HepG2 (cell line): ENCODE measurements at regions not wholly inside any gene's neighbourhood (a gene's known extent, or its start where the extent isn't known, plus 50 kb on each side); places are given as distances from the start of the nearest gene placed in this dataset.

Experiments
- BCL3 ChIP-seq: sonication (generic); formaldehyde crosslinking; IDR thresholded peaks from 2 replicates; pipeline ENCODE4 v1.5.1; 2020; ENCODE audit warnings: mild to moderate bottlenecking, missing genetic modification reagents, moderate library complexity
- CTCF ChIP-seq: sonication (generic); formaldehyde crosslinking; IDR thresholded peaks from 2 replicates; pipeline ENCODE4 v1.5.0; 2020; ENCODE audit warnings: mild to moderate bottlenecking, missing genetic modification reagents, moderate library complexity
- EP300 ChIP-seq, 3 experiments: sonication (generic) in 1 of 3; formaldehyde crosslinking in 1 of 3; IDR thresholded peaks; 2 replicates each; pipeline versions ENCODE4 v1.5.1 to v1.6.1; 2011 to 2020; ENCODE audit warnings: low read depth in 2 of 3, low read length in 2 of 3, borderline replicate concordance in 1 of 3, improper control_type of control experiment in 1 of 3, mild to moderate bottlenecking in 1 of 3, missing genetic modification reagents in 1 of 3, moderate library complexity in 1 of 3
- JUNB ChIP-seq: sonication (generic); formaldehyde crosslinking; IDR thresholded peaks from 2 replicates; pipeline ENCODE4 v1.8.0; 2022; ENCODE audit warnings: missing genetic modification reagents, mild to moderate bottlenecking, borderline replicate concordance
- PCBP1 ChIP-seq: fragments of 200-400 bp; formaldehyde crosslinking; IDR thresholded peaks from 2 replicates; pipeline ENCODE4 v1.6.1; 2017; ENCODE audit warnings: mild to moderate bottlenecking, low read depth, low read length, borderline replicate concordance
- POLR2A ChIP-seq, 2 experiments: IDR thresholded peaks; 2 replicates each; pipeline ENCODE4 v1.6.1; 2011; ENCODE audit warnings: low read depth in 2 of 2, low read length in 2 of 2, mild to moderate bottlenecking in 1 of 2, moderate library complexity in 1 of 2; ENCODE audit not compliant: insufficient read depth in 1 of 2
- REST ChIP-seq, 2 experiments: IDR thresholded peaks; 2 replicates each; pipeline ENCODE4 v1.6.1; 2011 to 2012; ENCODE audit warnings: low read length in 2 of 2, borderline replicate concordance in 1 of 2, low read depth in 1 of 2, mild to moderate bottlenecking in 1 of 2, moderate library complexity in 1 of 2
- ZNF20 ChIP-seq: sonication (generic); formaldehyde crosslinking; IDR thresholded peaks from 2 replicates; pipeline ENCODE4 v1.4.0; 2020; ENCODE audit warnings: mild to moderate bottlenecking, moderate library complexity, missing genetic modification reagents

GRCh38 chr2:163157891-163158496 is 319.4 kb upstream of the KCNH7 start:
- TF ChIP-seq JUNB = no peak
- TF ChIP-seq REST (IDR thresholded peaks at IDR 0.05; ENCODE audit: borderline replicate concordance in 1 of 2, low read depth in 1 of 2, low read length in 2 of 2) = no peak
- no peak for TF ChIP-seq PCBP1
- TF ChIP-seq CTCF (CRISPR knock-in tag) = no peak
- TF ChIP-seq BCL3 (CRISPR knock-in tag) = no peak
- TF ChIP-seq POLR2A (IDR thresholded peaks at IDR 0.05; ENCODE audit: insufficient read depth in 1 of 2, low read depth in 2 of 2, low read length in 2 of 2) = no peak
- TF ChIP-seq EP300 (IDR thresholded peaks at IDR 0.05; ENCODE audit: low read depth in 2 of 2, low read length in 2 of 2) = no peak
- TF ChIP-seq EP300 (CRISPR knock-in tag; IDR thresholded peaks at IDR 0.05; ENCODE audit: borderline replicate concordance) = no peak
- no peak for TF ChIP-seq ZNF20 (CRISPR knock-in tag)
